ENCODE measurements at regions not wholly inside any gene's neighbourhood (a gene's known extent, or its start where the extent isn't known, plus 50 kb on each side); places are given as distances from the start of the nearest gene placed in this dataset.

GRCh38 chr6:47952640-47953039, 158.4 kb downstream of the PTCHD4 start:
- Histone ChIP-seq H3K9me3 (ENCODE audit: control insufficient read depth in 1 of 2, insufficient read depth in 1 of 2, low read length in 2 of 2) (peaks cover 0 to 3% of the 10 kb centered on the region in 2 experiments), H3K4me1 (ENCODE audit: insufficient read depth, low read length) (no peaks in the 10 kb centered on the region), H3K4me3 (ENCODE audit: low read length) (no peak overlapping the region), H3K36me3 (ENCODE audit: insufficient read depth, low read length) (no peaks in the 10 kb centered on the region), H3K27me3 (ENCODE audit: control insufficient read depth in 1 of 2, insufficient read depth in 2 of 2, low read length in 2 of 2) (no peaks in the 10 kb centered on the region), H3K27ac (ENCODE audit: low read depth in 1 of 2, low read length in 2 of 2) (no peak overlapping the region)
- Mint-ChIP-seq H3K4me3 (no peak overlapping the region), H3K27ac (no peak overlapping the region), H3K4me1 (ENCODE audit: low read depth) (no peaks in the 10 kb centered on the region), H3K27me3 (no peaks in the 10 kb centered on the region), H3K36me3 (ENCODE audit: low read depth) (no peaks in the 10 kb centered on the region), H3K9me3 (no peaks in the 10 kb centered on the region)
- TF ChIP-seq, protein P1, sequence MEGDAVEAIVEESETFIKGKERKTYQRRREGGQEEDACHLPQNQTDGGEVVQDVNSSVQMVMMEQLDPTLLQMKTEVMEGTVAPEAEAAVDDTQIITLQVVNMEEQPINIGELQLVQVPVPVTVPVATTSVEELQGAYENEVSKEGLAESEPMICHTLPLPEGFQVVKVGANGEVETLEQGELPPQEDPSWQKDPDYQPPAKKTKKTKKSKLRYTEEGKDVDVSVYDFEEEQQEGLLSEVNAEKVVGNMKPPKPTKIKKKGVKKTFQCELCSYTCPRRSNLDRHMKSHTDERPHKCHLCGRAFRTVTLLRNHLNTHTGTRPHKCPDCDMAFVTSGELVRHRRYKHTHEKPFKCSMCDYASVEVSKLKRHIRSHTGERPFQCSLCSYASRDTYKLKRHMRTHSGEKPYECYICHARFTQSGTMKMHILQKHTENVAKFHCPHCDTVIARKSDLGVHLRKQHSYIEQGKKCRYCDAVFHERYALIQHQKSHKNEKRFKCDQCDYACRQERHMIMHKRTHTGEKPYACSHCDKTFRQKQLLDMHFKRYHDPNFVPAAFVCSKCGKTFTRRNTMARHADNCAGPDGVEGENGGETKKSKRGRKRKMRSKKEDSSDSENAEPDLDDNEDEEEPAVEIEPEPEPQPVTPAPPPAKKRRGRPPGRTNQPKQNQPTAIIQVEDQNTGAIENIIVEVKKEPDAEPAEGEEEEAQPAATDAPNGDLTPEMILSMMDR (IDR thresholded peaks at IDR 0.05) = no peak
- intact Hi-C loops (cut with DNase I, micrococcal nuclease) = no loop called here
- CTCF ChIA-PET = no interaction called here
- no peak for ATAC-seq (ENCODE audit: poor library complexity)
- DNase-seq = no peak
- POLR2A ChIA-PET = no interaction called here

GRCh38 chr6:47944846-47945245, 163.0 kb downstream of the OPN5 start:
- Mint-ChIP-seq H3K36me3 (ENCODE audit: low read depth) (no peaks in the 10 kb centered on the region), H3K4me3 (no peak overlapping the region)
- CTCF ChIA-PET = no interaction called here

GRCh38 chr6:47938405-47938804, 156.6 kb downstream of the OPN5 start:
- Mint-ChIP-seq H3K4me3 (no peak overlapping the region), H3K9me3 (no peaks in the 10 kb centered on the region), H3K27ac (no peak overlapping the region), H3K36me3 (ENCODE audit: low read depth) (no peaks in the 10 kb centered on the region), H3K27me3 (no peaks in the 10 kb centered on the region), H3K4me1 (ENCODE audit: low read depth) (no peaks in the 10 kb centered on the region)
- intact Hi-C loops (cut with DNase I, micrococcal nuclease) = no loop called here
- POLR2A ChIA-PET = no interaction called here
- CTCF ChIA-PET = no interaction called here
- H3K4me3 ChIP-seq (ENCODE audit: low read length) = no peak overlapping the region
- H3K27ac ChIP-seq (ENCODE audit: low read depth in 1 of 2, low read length in 2 of 2) = no peak overlapping the region
- DNase-seq (no peak), ATAC-seq (ENCODE audit: poor library complexity) (no peak)
- H3K36me3 ChIP-seq (ENCODE audit: insufficient read depth, low read length) = no peaks in the 10 kb centered on the region
- no peaks in the 10 kb centered on the region for H3K9me3 ChIP-seq (ENCODE audit: control insufficient read depth in 1 of 2, insufficient read depth in 1 of 2, low read length in 2 of 2)
- no peaks in the 10 kb centered on the region for H3K27me3 ChIP-seq (ENCODE audit: control insufficient read depth in 1 of 2, insufficient read depth in 2 of 2, low read length in 2 of 2)
- TF ChIP-seq, protein P1 (IDR thresholded peaks at IDR 0.05) = no peak
- no peaks in the 10 kb centered on the region for H3K4me1 ChIP-seq (ENCODE audit: insufficient read depth, low read length)

More at GRCh38 chr6:47944846-47945245, 163.0 kb downstream of the OPN5 start:
- no peak overlapping the region for H3K4me3 ChIP-seq (ENCODE audit: low read length)
- TF ChIP-seq, protein P1 (IDR thresholded peaks at IDR 0.05) = no peak
- no peak for ATAC-seq (ENCODE audit: poor library complexity)
- no peak overlapping the region for H3K27ac ChIP-seq (ENCODE audit: low read depth in 1 of 2, low read length in 2 of 2)
- Mint-ChIP-seq H3K27me3 (no peaks in the 10 kb centered on the region), H3K4me1 (ENCODE audit: low read depth) (no peaks in the 10 kb centered on the region), H3K9me3 (no peaks in the 10 kb centered on the region), H3K27ac (no peak overlapping the region)
- POLR2A ChIA-PET = no interaction called here
- H3K36me3 ChIP-seq (ENCODE audit: insufficient read depth, low read length) = no peaks in the 10 kb centered on the region
- H3K4me1 ChIP-seq (ENCODE audit: insufficient read depth, low read length) = no peaks in the 10 kb centered on the region
- H3K9me3 ChIP-seq (ENCODE audit: control insufficient read depth in 1 of 2, insufficient read depth in 1 of 2, low read length in 2 of 2) = peaks cover 0 to 3% of the 10 kb centered on the region in 2 experiments
- DNase-seq = no peak
- intact Hi-C loops (cut with DNase I, micrococcal nuclease) = no loop called here
- no peaks in the 10 kb centered on the region for H3K27me3 ChIP-seq (ENCODE audit: control insufficient read depth in 1 of 2, insufficient read depth in 2 of 2, low read length in 2 of 2)

Measured in CD4-positive, alpha-beta T cell (primary cell).